SK-N-SH (cell line): ENCODE measurements at regions not wholly inside any gene's neighbourhood (a gene's known extent, or its start where the extent isn't known, plus 50 kb on each side); places are given as distances from the start of the nearest gene placed in this dataset.

Experiments
- CTCF ChIA-PET: fragments of 300-600, 350-600 bp; formaldehyde crosslinking; extraction: SDS; loops from one replicate; lab custom pipeline; 2021; lab: Yijun Ruan, JAX
- POLR2A ChIA-PET: fragments of 350-600 bp; sonication (Branson Sonifier 250); formaldehyde crosslinking; extraction: SDS; loops from one replicate; lab custom pipeline; 2020; ENCODE audit warnings: antibody characterized with exemption, inconsistent platforms; lab: Yijun Ruan, JAX
- DNase-seq: peaks from one replicate; pipeline ENCODE4 v3.0.0; 2012
- H2AFZ ChIP-seq: fragments of 200-600 bp; sonication (generic); 2 replicates; pipeline ENCODE4 v1.8.1; 2016; ENCODE audit warnings: antibody characterized with exemption, mild to moderate bottlenecking, low read depth
- H3F3A ChIP-seq: fragments of 200-600 bp; sonication (generic); replicated peaks from 2 replicates; pipeline ENCODE3; 2016; ENCODE audit warnings: antibody characterized with exemption, mild to moderate bottlenecking; ENCODE audit not compliant: insufficient read depth
- H3K27ac ChIP-seq, 2 experiments: fragments of 200-500 bp in 1 of 2; fragments of 200-600 bp in 1 of 2; sonication (Bioruptor generic) in 1 of 2; sonication (generic), shearing (Covaris generic) in 1 of 2; 2 replicates each; pipeline versions ENCODE4 v1.5.1 to v1.6.1; 2014 to 2016; ENCODE audit warnings: low read depth in 2 of 2, inconsistent platforms in 1 of 2, low read length in 1 of 2, mild to moderate bottlenecking in 1 of 2, mixed read lengths in 1 of 2
- H3K27me3 ChIP-seq: fragments of 200-600 bp; sonication (generic), shearing (Covaris generic); 2 replicates; pipeline ENCODE4 v1.6.1; 2016; ENCODE audit warnings: mixed run types; ENCODE audit not compliant: insufficient read depth
- H3K36me3 ChIP-seq, 2 experiments: fragments of 200-500 bp in 1 of 2; fragments of 200-600 bp in 1 of 2; sonication (Bioruptor generic) in 1 of 2; sonication (generic) in 1 of 2; replicated peaks in 1 of 2; 2 replicates each; pipeline versions ENCODE3 to v1.5.1; 2014 to 2016; ENCODE audit warnings: low read length in 1 of 2, mild to moderate bottlenecking in 1 of 2; ENCODE audit not compliant: insufficient read depth in 2 of 2, control insufficient read depth in 1 of 2
- H3K4me1 ChIP-seq, 2 experiments: fragments of 200-500 bp in 1 of 2; fragments of 200-600 bp in 1 of 2; sonication (Bioruptor generic) in 1 of 2; sonication (generic), shearing (Covaris generic) in 1 of 2; 2 replicates each; pipeline versions ENCODE4 v1.5.1 to v1.6.1; 2014 to 2016; ENCODE audit warnings: low read depth in 1 of 2, low read length in 1 of 2, mixed run types in 1 of 2; ENCODE audit not compliant: insufficient read depth in 2 of 2, control insufficient read depth in 1 of 2
- H3K4me2 ChIP-seq: fragments of 200-600 bp; sonication (generic), shearing (Covaris generic); 2 replicates; pipeline ENCODE4 v1.6.1; 2017; ENCODE audit warnings: mixed run types
- H3K4me3 ChIP-seq, 2 experiments: fragments of 200-500 bp in 1 of 2; fragments of 200-600 bp in 1 of 2; sonication (Bioruptor generic) in 1 of 2; sonication (generic), shearing (Covaris generic) in 1 of 2; 2 replicates each; pipeline versions ENCODE4 v1.5.1 to v1.8.1; 2014 to 2016; ENCODE audit warnings: low read depth in 2 of 2, inconsistent platforms in 1 of 2, low read length in 1 of 2, mild to moderate bottlenecking in 1 of 2, mixed read lengths in 1 of 2, moderate library complexity in 1 of 2
- H3K79me2 ChIP-seq: fragments of 200-600 bp; sonication (generic); 2 replicates; pipeline ENCODE4 v1.8.1; 2017; ENCODE audit warnings: mild to moderate bottlenecking; ENCODE audit not compliant: insufficient read depth
- H3K9ac ChIP-seq: fragments of 200-600 bp; sonication (generic); 2 replicates; pipeline ENCODE4 v1.6.1; 2017; ENCODE audit warnings: mixed run types
- H3K9me2 ChIP-seq: fragments of 200-600 bp; sonication (generic); 2 replicates; pipeline ENCODE4 v1.6.1; 2017; ENCODE audit warnings: mixed run types
- H3K9me3 ChIP-seq: fragments of 200-600 bp; sonication (generic); 2 replicates; pipeline ENCODE4 v1.6.1; 2017; ENCODE audit warnings: mixed run types, mild to moderate bottlenecking, moderate library complexity
- H4K20me1 ChIP-seq: fragments of 200-600 bp; sonication (generic); 2 replicates; pipeline ENCODE4 v1.6.1; 2017; ENCODE audit warnings: mild to moderate bottlenecking, mixed run types; ENCODE audit not compliant: insufficient read depth
- EZH2phosphoT487 ChIP-seq: fragments of 200-600 bp; sonication (generic); IDR thresholded peaks from 2 replicates; pipeline ENCODE4 v1.6.1; 2017; ENCODE audit warnings: low read depth, mixed run types, mild to moderate bottlenecking, antibody characterized with exemption, moderate library complexity, borderline replicate concordance
- FOXJ3 ChIP-seq: sonication (generic); formaldehyde crosslinking; IDR thresholded peaks from 2 replicates; pipeline ENCODE4 v1.5.1; 2020; ENCODE audit warnings: mild to moderate bottlenecking, missing genetic modification reagents
- GABPA ChIP-seq: IDR thresholded peaks from 2 replicates; pipeline ENCODE4 v1.4.0; 2012; ENCODE audit warnings: low read depth, mild to moderate bottlenecking
- JUND ChIP-seq: IDR thresholded peaks from 2 replicates; pipeline ENCODE4 v1.4.0; 2012
- MEF2A ChIP-seq: IDR thresholded peaks from 2 replicates; pipeline ENCODE4 v1.4.0; 2012; ENCODE audit warnings: low read depth, borderline replicate concordance
- RXRA ChIP-seq: IDR thresholded peaks from 2 replicates; pipeline ENCODE4 v1.4.0; 2012; ENCODE audit warnings: low read depth, mild to moderate bottlenecking, borderline replicate concordance
- SMC3 ChIP-seq: IDR thresholded peaks from 2 replicates; pipeline ENCODE4 v1.6.1; 2012; ENCODE audit warnings: low read depth, low read length, improper control_type of control experiment
- TAF1 ChIP-seq: IDR thresholded peaks from 2 replicates; pipeline ENCODE4 v1.6.1; 2012; ENCODE audit warnings: low read depth, mild to moderate bottlenecking, low read length, moderate library complexity, borderline replicate concordance
- TEAD4 ChIP-seq: IDR thresholded peaks from 2 replicates; pipeline ENCODE4 v1.4.0; 2012; ENCODE audit warnings: mild to moderate bottlenecking, borderline replicate concordance; ENCODE audit not compliant: insufficient read depth
- YY1 ChIP-seq: IDR thresholded peaks from 2 replicates; pipeline ENCODE4 v1.4.0; 2012; ENCODE audit warnings: low read depth, mild to moderate bottlenecking
- WGBS: methylation state at CpG from one replicate; pipeline ENCODE4 v1.1.6; 2017; ENCODE audit warnings: low lambda C conversion rate; 5-methylcytosine and 5-hydroxymethylcytosine counted together
- TF ChIP-seq, protein P1 (sequence below): IDR thresholded peaks from 2 replicates; pipeline ENCODE4 v1.4.0; 2012; ENCODE audit warnings: low read depth, borderline replicate concordance
- TF ChIP-seq, protein P2 (sequence below): fragments of 150-350 bp; IDR thresholded peaks from 2 replicates; pipeline ENCODE4 v1.6.1; 2017; ENCODE audit warnings: antibody characterized with exemption, low read length, low read depth, borderline replicate concordance
- TF ChIP-seq, protein P3 (sequence below): fragments of 150-350 bp; IDR thresholded peaks from 2 replicates; pipeline ENCODE4 v1.6.1; 2016; ENCODE audit warnings: mild to moderate bottlenecking, low read depth, low read length
- TF ChIP-seq, protein P4 (sequence below): fragments of 200-600 bp; sonication (generic); IDR thresholded peaks from 2 replicates; pipeline ENCODE4 v1.6.1; 2017; ENCODE audit warnings: antibody characterized with exemption, mild to moderate bottlenecking, moderate library complexity

DNA sequence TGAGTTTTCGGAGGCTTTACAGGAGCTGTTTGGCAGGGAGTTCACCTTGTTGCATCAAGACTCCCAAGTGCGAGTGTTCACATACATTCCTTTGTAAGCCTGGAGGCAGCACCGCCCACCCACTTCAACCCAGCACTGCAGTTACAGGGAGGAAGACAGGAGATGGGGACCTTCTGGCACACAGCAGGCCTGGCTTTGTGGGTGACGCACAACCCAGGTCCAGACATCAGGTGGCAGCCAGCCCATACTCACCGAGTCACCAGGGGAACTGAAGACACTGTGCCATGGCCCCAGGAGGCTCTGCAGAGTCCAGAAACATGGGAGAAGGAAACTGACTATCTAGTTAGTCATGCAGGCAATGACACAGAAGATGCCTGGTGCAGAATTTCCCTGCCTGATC, 305.9 kb upstream of the RNF32 start (continued):
- TF ChIP-seq, protein P1, sequence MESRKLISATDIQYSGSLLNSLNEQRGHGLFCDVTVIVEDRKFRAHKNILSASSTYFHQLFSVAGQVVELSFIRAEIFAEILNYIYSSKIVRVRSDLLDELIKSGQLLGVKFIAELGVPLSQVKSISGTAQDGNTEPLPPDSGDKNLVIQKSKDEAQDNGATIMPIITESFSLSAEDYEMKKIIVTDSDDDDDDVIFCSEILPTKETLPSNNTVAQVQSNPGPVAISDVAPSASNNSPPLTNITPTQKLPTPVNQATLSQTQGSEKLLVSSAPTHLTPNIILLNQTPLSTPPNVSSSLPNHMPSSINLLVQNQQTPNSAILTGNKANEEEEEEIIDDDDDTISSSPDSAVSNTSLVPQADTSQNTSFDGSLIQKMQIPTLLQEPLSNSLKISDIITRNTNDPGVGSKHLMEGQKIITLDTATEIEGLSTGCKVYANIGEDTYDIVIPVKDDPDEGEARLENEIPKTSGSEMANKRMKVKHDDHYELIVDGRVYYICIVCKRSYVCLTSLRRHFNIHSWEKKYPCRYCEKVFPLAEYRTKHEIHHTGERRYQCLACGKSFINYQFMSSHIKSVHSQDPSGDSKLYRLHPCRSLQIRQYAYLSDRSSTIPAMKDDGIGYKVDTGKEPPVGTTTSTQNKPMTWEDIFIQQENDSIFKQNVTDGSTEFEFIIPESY: no peak
- TF ChIP-seq, protein P2, sequence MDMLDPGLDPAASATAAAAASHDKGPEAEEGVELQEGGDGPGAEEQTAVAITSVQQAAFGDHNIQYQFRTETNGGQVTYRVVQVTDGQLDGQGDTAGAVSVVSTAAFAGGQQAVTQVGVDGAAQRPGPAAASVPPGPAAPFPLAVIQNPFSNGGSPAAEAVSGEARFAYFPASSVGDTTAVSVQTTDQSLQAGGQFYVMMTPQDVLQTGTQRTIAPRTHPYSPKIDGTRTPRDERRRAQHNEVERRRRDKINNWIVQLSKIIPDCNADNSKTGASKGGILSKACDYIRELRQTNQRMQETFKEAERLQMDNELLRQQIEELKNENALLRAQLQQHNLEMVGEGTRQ: no peak
- TF ChIP-seq YY1 (no peak), FOXJ3 (CRISPR knock-in tag) (no peak), TEAD4 (no peak)
- TF ChIP-seq, all 33 proteins: peak for 0

DNA sequence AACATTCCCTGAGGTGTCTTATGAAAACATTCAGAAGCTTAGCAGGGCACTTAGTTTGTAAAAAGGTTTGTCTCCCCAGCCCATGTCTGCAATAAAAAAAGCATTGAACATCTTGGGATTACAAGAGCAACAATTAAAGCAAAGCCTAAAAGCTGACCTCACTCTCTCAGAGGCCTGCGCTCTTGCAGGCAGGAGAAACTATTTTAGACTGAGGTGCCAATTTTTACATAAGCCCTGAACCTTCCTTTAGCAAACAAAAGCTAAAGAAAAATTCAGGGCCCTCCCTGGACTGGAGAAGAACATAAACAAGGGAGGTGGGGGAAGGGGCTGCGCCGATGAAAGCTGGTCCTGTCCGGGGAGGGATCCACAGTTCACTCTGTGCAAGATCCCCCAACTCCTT, 312.7 kb upstream of the RNF32 start:
- H3K9me2 ChIP-seq: no peaks in the 10 kb centered on the region
- H3K27me3 ChIP-seq: peaks cover 25% of the 10 kb centered on the region
- H3K4me2 ChIP-seq: no peak overlapping the region
- ChIA-PET POLR2A (no interaction called here), CTCF (interaction anchor here (0.7 to 0.8 kb wide), 2 partner anchors 9 to 34 kb away, joined by 3 read pairs; no protein-coding TSS in a partner anchor)
- no peaks in the 10 kb centered on the region for H4K20me1 ChIP-seq
- no peaks in the 10 kb centered on the region for H3K79me2 ChIP-seq
- WGBS: 3% methylated on average over 4 of the region's 4 CpGs
- no peak overlapping the region for H2AFZ ChIP-seq
- no peak overlapping the region for H3K9ac ChIP-seq
- H3K36me3 ChIP-seq: no peaks in the 10 kb centered on the region
- H3F3A ChIP-seq: no peaks in the 10 kb centered on the region
- H3K27ac ChIP-seq: no peak overlapping the region
- no peak overlapping the region for H3K4me3 ChIP-seq
- no peaks in the 10 kb centered on the region for H3K9me3 ChIP-seq
- TF ChIP-seq, protein P2: no peak
- TF ChIP-seq, protein P1: no peak
- no peaks in the 10 kb centered on the region for H3K4me1 ChIP-seq
- no peak for DNase-seq

DNA sequence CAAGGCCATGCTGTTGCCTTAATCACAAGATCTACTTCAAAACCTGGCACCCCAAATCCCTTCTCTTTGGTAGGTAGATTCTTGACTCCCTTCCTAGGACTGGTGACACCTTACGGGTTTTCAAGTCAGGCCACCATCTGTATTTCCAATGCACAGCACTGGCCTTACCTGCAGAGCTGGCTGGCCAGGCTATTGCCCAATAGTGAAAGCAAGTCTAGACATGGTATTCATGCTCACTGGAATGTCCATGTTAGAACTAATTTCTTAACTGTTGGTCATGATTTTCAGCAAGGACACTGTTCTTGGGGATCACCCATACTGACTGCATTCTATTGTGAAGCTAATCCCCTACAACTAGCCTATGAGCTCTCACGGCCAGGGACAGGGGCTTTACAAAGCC, 313.1 kb upstream of the RNF32 start:
- Histone ChIP-seq H3K79me2 (no peaks in the 10 kb centered on the region), H4K20me1 (no peaks in the 10 kb centered on the region), H2AFZ (no peak overlapping the region), H3K9me2 (no peaks in the 10 kb centered on the region), H3K36me3 (no peaks in the 10 kb centered on the region), H3K4me3 (no peak overlapping the region), H3K9ac (no peak overlapping the region), H3K27ac (no peak overlapping the region), H3K4me2 (no peak overlapping the region), H3K27me3 (peaks cover 25% of the 10 kb centered on the region), H3F3A (no peaks in the 10 kb centered on the region), H3K4me1 (no peaks in the 10 kb centered on the region), H3K9me3 (no peaks in the 10 kb centered on the region)
- ChIA-PET POLR2A (no interaction called here), CTCF (interaction anchor here (0.8 kb wide), 1 partner anchor 9 kb away, joined by 3 read pairs; no protein-coding TSS in a partner anchor)
- 9% methylated on average over 2 of the region's 2 CpGs for WGBS
- DNase-seq: no peak
- TF ChIP-seq EZH2phosphoT487 (no peak), RXRA (no peak), TAF1 (no peak), JUND (no peak), YY1 (no peak), SMC3 (no peak), MEF2A (no peak), GABPA (no peak)
- TF ChIP-seq, protein P3, sequence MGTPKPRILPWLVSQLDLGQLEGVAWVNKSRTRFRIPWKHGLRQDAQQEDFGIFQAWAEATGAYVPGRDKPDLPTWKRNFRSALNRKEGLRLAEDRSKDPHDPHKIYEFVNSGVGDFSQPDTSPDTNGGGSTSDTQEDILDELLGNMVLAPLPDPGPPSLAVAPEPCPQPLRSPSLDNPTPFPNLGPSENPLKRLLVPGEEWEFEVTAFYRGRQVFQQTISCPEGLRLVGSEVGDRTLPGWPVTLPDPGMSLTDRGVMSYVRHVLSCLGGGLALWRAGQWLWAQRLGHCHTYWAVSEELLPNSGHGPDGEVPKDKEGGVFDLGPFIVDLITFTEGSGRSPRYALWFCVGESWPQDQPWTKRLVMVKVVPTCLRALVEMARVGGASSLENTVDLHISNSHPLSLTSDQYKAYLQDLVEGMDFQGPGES: no peak
- TF ChIP-seq, protein P4, sequence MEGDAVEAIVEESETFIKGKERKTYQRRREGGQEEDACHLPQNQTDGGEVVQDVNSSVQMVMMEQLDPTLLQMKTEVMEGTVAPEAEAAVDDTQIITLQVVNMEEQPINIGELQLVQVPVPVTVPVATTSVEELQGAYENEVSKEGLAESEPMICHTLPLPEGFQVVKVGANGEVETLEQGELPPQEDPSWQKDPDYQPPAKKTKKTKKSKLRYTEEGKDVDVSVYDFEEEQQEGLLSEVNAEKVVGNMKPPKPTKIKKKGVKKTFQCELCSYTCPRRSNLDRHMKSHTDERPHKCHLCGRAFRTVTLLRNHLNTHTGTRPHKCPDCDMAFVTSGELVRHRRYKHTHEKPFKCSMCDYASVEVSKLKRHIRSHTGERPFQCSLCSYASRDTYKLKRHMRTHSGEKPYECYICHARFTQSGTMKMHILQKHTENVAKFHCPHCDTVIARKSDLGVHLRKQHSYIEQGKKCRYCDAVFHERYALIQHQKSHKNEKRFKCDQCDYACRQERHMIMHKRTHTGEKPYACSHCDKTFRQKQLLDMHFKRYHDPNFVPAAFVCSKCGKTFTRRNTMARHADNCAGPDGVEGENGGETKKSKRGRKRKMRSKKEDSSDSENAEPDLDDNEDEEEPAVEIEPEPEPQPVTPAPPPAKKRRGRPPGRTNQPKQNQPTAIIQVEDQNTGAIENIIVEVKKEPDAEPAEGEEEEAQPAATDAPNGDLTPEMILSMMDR: no peak
